ENCODE measurements at regions not wholly inside any gene's neighbourhood (a gene's known extent, or its start where the extent isn't known, plus 50 kb on each side); places are given as distances from the start of the nearest gene placed in this dataset.

DNA sequence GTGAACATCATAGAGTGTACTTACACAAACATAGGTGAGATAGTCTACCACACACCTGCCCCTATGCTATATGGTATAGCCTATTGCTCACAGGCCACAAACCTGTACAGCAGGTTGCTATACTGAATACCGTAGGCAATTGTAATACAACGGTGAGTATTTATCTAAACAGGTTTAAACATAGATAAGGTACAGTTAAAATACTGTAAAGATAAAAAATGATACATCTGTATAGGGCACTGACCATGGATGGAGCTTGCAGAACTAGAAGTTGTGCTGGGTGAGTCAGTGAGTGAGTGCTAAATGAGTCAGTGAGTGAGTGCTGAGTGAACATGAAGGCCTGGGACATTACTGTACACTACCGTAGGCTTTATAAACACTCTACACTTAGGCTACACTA is 267.0 kb upstream of the HS6ST1 start:
- H3K27me3 ChIP-seq (ENCODE audit: control insufficient read depth, extremely low read depth, insufficient read depth, low read length) = no peaks in the 10 kb centered on the region
- no peaks in the 10 kb centered on the region for H3K36me3 ChIP-seq (ENCODE audit: control insufficient read depth in 2 of 2, extremely low read depth in 1 of 2, insufficient read depth in 2 of 2, low read length in 2 of 2)
- no peak for TF ChIP-seq EZH2 (IDR thresholded peaks at IDR 0.05; ENCODE audit: low read length)
- TF ChIP-seq, protein P1, sequence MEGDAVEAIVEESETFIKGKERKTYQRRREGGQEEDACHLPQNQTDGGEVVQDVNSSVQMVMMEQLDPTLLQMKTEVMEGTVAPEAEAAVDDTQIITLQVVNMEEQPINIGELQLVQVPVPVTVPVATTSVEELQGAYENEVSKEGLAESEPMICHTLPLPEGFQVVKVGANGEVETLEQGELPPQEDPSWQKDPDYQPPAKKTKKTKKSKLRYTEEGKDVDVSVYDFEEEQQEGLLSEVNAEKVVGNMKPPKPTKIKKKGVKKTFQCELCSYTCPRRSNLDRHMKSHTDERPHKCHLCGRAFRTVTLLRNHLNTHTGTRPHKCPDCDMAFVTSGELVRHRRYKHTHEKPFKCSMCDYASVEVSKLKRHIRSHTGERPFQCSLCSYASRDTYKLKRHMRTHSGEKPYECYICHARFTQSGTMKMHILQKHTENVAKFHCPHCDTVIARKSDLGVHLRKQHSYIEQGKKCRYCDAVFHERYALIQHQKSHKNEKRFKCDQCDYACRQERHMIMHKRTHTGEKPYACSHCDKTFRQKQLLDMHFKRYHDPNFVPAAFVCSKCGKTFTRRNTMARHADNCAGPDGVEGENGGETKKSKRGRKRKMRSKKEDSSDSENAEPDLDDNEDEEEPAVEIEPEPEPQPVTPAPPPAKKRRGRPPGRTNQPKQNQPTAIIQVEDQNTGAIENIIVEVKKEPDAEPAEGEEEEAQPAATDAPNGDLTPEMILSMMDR (optimal IDR thresholded peaks at IDR 0.05 in 1 of 3, IDR thresholded peaks at IDR 0.05 in 1 of 3, conservative IDR thresholded peaks at IDR 0.05 in 1 of 3; ENCODE audit: extremely low read depth in 1 of 3, insufficient read depth in 2 of 3, low read length in 3 of 3) = no peak
- dilution Hi-C loops (cut with MboI; ENCODE audit: extremely low pct_ligation_motif_present, low sequenced_read_pairs) = no loop called here
- H3K27ac ChIP-seq (ENCODE audit: control insufficient read depth, insufficient read depth, low read length) = peak overlapping the region; percentile 36
- H3K79me2 ChIP-seq (ENCODE audit: control insufficient read depth, insufficient read depth, low read length) = no peaks in the 10 kb centered on the region
- FAIRE-seq = no peak
- peaks cover 2% of the 10 kb centered on the region for H3K9me3 ChIP-seq (ENCODE audit: control insufficient read depth, low read depth, low read length)
- H3K4me2 ChIP-seq (ENCODE audit: control insufficient read depth, extremely low read depth, insufficient read depth, low read depth, low read length) = no peak overlapping the region
- H3K4me1 ChIP-seq (ENCODE audit: control insufficient read depth, extremely low read depth, insufficient read depth, low read length) = peaks cover 9% of the 10 kb centered on the region
- H2AFZ ChIP-seq (ENCODE audit: control insufficient read depth, low read length) = no peak overlapping the region
- H3K9ac ChIP-seq (ENCODE audit: control insufficient read depth, extremely low read depth, insufficient read depth, low read length) = no peak overlapping the region
- H3K4me3 ChIP-seq (ENCODE audit: control insufficient read depth in 2 of 3, extremely low read depth in 1 of 3, insufficient read depth in 2 of 3, low read depth in 1 of 3, low read length in 3 of 3) = no peak overlapping the region
- H3K9me1 ChIP-seq (ENCODE audit: control insufficient read depth, extremely low read depth, insufficient read depth, low read length) = no peaks in the 10 kb centered on the region
- H4K20me1 ChIP-seq (ENCODE audit: control insufficient read depth, extremely low read depth, insufficient read depth, low read length) = no peaks in the 10 kb centered on the region
- DNase-seq (ENCODE audit: low read depth, low spot score) = peak; percentile 67

DNA sequence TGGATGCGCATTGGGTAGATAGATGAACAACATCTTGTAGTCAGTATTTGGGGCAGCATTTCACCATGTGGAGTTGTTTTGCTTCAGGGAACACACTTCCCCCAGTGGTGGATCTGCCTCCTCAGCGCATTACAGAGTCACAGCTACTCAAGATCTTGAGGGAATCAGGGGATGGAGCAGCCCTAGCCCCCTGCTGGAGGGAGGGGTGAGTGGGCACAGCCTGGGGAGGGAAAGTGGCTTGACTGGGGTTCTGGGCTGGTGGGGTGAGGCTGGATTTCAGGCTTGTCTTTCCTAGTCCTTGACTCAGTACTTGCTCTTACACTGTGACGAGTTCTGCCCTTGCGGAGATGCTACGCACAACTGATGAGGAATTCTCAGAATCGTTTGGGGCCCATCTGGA is 271.0 kb upstream of the HS6ST1 start:
- DNase-seq (ENCODE audit: low read depth, low spot score) (no peak), FAIRE-seq (no peak)
- no peaks in the 10 kb centered on the region for H3K79me2 ChIP-seq (ENCODE audit: control insufficient read depth, insufficient read depth, low read length)
- no peak overlapping the region for H3K4me2 ChIP-seq (ENCODE audit: control insufficient read depth, extremely low read depth, insufficient read depth, low read depth, low read length)
- H3K9ac ChIP-seq (ENCODE audit: control insufficient read depth, extremely low read depth, insufficient read depth, low read length) = no peak overlapping the region
- no peaks in the 10 kb centered on the region for H3K27me3 ChIP-seq (ENCODE audit: control insufficient read depth, extremely low read depth, insufficient read depth, low read length)
- dilution Hi-C loops (cut with MboI; ENCODE audit: extremely low pct_ligation_motif_present, low sequenced_read_pairs) = no loop called here
- peaks cover under 1% of the 10 kb centered on the region for H3K9me3 ChIP-seq (ENCODE audit: control insufficient read depth, low read depth, low read length)
- peaks cover 7% of the 10 kb centered on the region for H3K4me1 ChIP-seq (ENCODE audit: control insufficient read depth, extremely low read depth, insufficient read depth, low read length)
- no peak overlapping the region for H3K4me3 ChIP-seq (ENCODE audit: control insufficient read depth in 2 of 3, extremely low read depth in 1 of 3, insufficient read depth in 2 of 3, low read depth in 1 of 3, low read length in 3 of 3)
- no peaks in the 10 kb centered on the region for H4K20me1 ChIP-seq (ENCODE audit: control insufficient read depth, extremely low read depth, insufficient read depth, low read length)
- H3K36me3 ChIP-seq (ENCODE audit: control insufficient read depth in 2 of 2, extremely low read depth in 1 of 2, insufficient read depth in 2 of 2, low read length in 2 of 2) = no peaks in the 10 kb centered on the region
- H2AFZ ChIP-seq (ENCODE audit: control insufficient read depth, low read length) = no peak overlapping the region
- H3K9me1 ChIP-seq (ENCODE audit: control insufficient read depth, extremely low read depth, insufficient read depth, low read length) = no peaks in the 10 kb centered on the region
- TF ChIP-seq, protein P1 (optimal IDR thresholded peaks at IDR 0.05 in 1 of 3, IDR thresholded peaks at IDR 0.05 in 1 of 3, conservative IDR thresholded peaks at IDR 0.05 in 1 of 3; ENCODE audit: extremely low read depth in 1 of 3, insufficient read depth in 2 of 3, low read length in 3 of 3) = no peak
- no peak for TF ChIP-seq EZH2 (IDR thresholded peaks at IDR 0.05; ENCODE audit: low read length)
- no peak overlapping the region for H3K27ac ChIP-seq (ENCODE audit: control insufficient read depth, insufficient read depth, low read length)
